Erythroblast (primary cell): ENCODE measurements at regions not wholly inside any gene's neighbourhood (a gene's known extent, or its start where the extent isn't known, plus 50 kb on each side); places are given as distances from the start of the nearest gene placed in this dataset.

Experiments used
- GATA1 ChIP-seq: IDR thresholded peaks from 2 replicates; pipeline ENCODE4 v1.6.1; 2011; ENCODE audit warnings: low read depth, mild to moderate bottlenecking, control low read depth, low read length, moderate library complexity
- POLR2A ChIP-seq: IDR thresholded peaks from 2 replicates; pipeline ENCODE4 v1.6.1; 2011; ENCODE audit warnings: mild to moderate bottlenecking, low read length

DNA sequence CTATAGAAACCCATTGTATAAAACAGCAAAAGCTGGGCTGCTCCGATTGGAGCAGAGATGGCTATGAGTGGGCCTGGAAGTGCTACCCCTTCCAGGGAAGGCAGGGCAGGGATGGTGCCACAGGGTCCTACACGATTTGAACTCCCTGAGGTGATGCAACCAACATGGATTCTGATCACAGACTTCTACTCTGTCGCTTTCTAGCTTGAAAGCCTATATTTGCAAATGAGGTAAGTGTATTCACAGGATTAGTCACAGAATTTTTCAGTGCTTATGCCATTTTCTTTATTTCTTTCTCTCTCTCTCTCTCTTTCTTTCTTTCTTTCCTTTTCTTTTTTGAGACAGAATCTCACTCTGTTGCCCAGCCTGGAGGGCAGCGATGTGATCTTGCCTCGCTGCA lies 179.0 kb downstream of the SPRY2 start:
- no peak for TF ChIP-seq POLR2A
- no peak for TF ChIP-seq GATA1
